T-helper 17 cell (primary cell): ENCODE measurements at regions not wholly inside any gene's neighbourhood (a gene's known extent, or its start where the extent isn't known, plus 50 kb on each side); places are given as distances from the start of the nearest gene placed in this dataset.
A peak's percentile ranks its signal among the peaks of the same experiment; 100 is the strongest.

Experiments
- ATAC-seq: fragments of 150-1000 bp; cut with Tn5 transposase; 2 replicates; pipeline ENCODE4 v1.10.0; 2021; ENCODE audit warnings: mild to moderate bottlenecking, moderate library complexity
- DNase-seq, 3 donors: peaks; one replicate each; pipeline versions ENCODE4 v3.0.0 to v3.0.0-alpha.2; 2020 to 2021
- H3K9me3 ChIP-seq: one replicate; pipeline ENCODE4 v1.7.0; 2013; ENCODE audit warnings: low read length, mild to moderate bottlenecking; ENCODE audit not compliant: control insufficient read depth, poor library complexity, severe bottlenecking
- H3K27ac Mint-ChIP-seq: one replicate; pipeline ENCODE4 v1.8.0; 2022; ENCODE audit warnings: mild to moderate bottlenecking, moderate library complexity, mixed read lengths
- H3K27me3 Mint-ChIP-seq: one replicate; pipeline ENCODE4 v1.8.0; 2022; ENCODE audit warnings: mixed read lengths
- H3K36me3 Mint-ChIP-seq: one replicate; pipeline ENCODE4 v1.8.0; 2022; ENCODE audit warnings: low read depth, mixed read lengths
- H3K4me1 Mint-ChIP-seq: one replicate; pipeline ENCODE4 v1.8.0; 2022; ENCODE audit warnings: mild to moderate bottlenecking, mixed read lengths
- H3K4me3 Mint-ChIP-seq: one replicate; pipeline ENCODE4 v1.8.0; 2022; ENCODE audit warnings: mild to moderate bottlenecking, moderate library complexity, mixed read lengths

GRCh38 chr7:115477193-115477651 is 553.3 kb downstream of the TFEC start:
- peak overlapping the region; percentile 95 for H3K4me3 Mint-ChIP-seq
- H3K4me1 Mint-ChIP-seq, result peaks cover 26% of the 10 kb centered on the region
- no peak for DNase-seq
- ATAC-seq, result peak; percentile 36
- peaks cover 35% of the 10 kb centered on the region for H3K27me3 Mint-ChIP-seq
- H3K27ac Mint-ChIP-seq, result no peak overlapping the region
- H3K36me3 Mint-ChIP-seq, result peaks cover 2% of the 10 kb centered on the region
- H3K9me3 ChIP-seq, result no peaks in the 10 kb centered on the region

GRCh38 chr7:115476671-115477181 is 553.8 kb downstream of the TFEC start:
- peak overlapping the region; percentile 95 for H3K4me3 Mint-ChIP-seq
- DNase-seq (no peak), ATAC-seq (peak; percentile 50)
- H3K36me3 Mint-ChIP-seq, result peaks cover 2% of the 10 kb centered on the region
- no peaks in the 10 kb centered on the region for H3K9me3 ChIP-seq
- no peak overlapping the region for H3K27ac Mint-ChIP-seq
- peaks cover 35% of the 10 kb centered on the region for H3K27me3 Mint-ChIP-seq
- H3K4me1 Mint-ChIP-seq, result peaks cover 27% of the 10 kb centered on the region

- ATAC-seq, result peak; percentile 78
- peaks cover 2% of the 10 kb centered on the region for H3K36me3 Mint-ChIP-seq
- no peak overlapping the region for H3K27ac Mint-ChIP-seq
- peaks cover 30% of the 10 kb centered on the region for H3K27me3 Mint-ChIP-seq
- DNase-seq, result no peak
- no peaks in the 10 kb centered on the region for H3K9me3 ChIP-seq
- H3K4me1 Mint-ChIP-seq, result peaks cover 27% of the 10 kb centered on the region
- H3K4me3 Mint-ChIP-seq, result peak overlapping the region; percentile 47
Measured at GRCh38 chr7:115475761-115476385, 554.0 kb downstream of the MDFIC start.

- Mint-ChIP-seq H3K4me3 (no peak overlapping the region), H3K4me1 (peaks cover 27% of the 10 kb centered on the region), H3K27ac (peak overlapping the region; percentile 39), H3K36me3 (peaks cover 2% of the 10 kb centered on the region), H3K27me3 (peaks cover 30% of the 10 kb centered on the region)
- no peak for DNase-seq
- H3K9me3 ChIP-seq, result no peaks in the 10 kb centered on the region
- ATAC-seq, result no peak
Measured at GRCh38 chr7:115475206-115475605, 553.3 kb downstream of the MDFIC start.

GRCh38 chr7:115474137-115474536 is 552.2 kb downstream of the MDFIC start:
- Mint-ChIP-seq H3K27ac (no peak overlapping the region), H3K27me3 (peaks cover 23% of the 10 kb centered on the region), H3K36me3 (peaks cover 2% of the 10 kb centered on the region), H3K4me3 (no peak overlapping the region), H3K4me1 (peaks cover 27% of the 10 kb centered on the region)
- ATAC-seq (no peak), DNase-seq (no peak)
- no peaks in the 10 kb centered on the region for H3K9me3 ChIP-seq

- peaks cover 23% of the 10 kb centered on the region for H3K4me1 Mint-ChIP-seq
- peaks cover 15% of the 10 kb centered on the region for H3K27me3 Mint-ChIP-seq
- H3K27ac Mint-ChIP-seq, result no peak overlapping the region
- ATAC-seq, result no peak
- H3K4me3 Mint-ChIP-seq, result no peak overlapping the region
- no peaks in the 10 kb centered on the region for H3K9me3 ChIP-seq
- H3K36me3 Mint-ChIP-seq, result no peaks in the 10 kb centered on the region
- DNase-seq, result no peak
Measured at GRCh38 chr7:115471891-115472290, 550.0 kb downstream of the MDFIC start.

- no peaks in the 10 kb centered on the region for H3K4me1 Mint-ChIP-seq
- no peak for ATAC-seq
- no peak for DNase-seq
- H3K27me3 Mint-ChIP-seq, result peaks cover 8% of the 10 kb centered on the region
- no peaks in the 10 kb centered on the region for H3K36me3 Mint-ChIP-seq
- H3K27ac Mint-ChIP-seq, result no peak overlapping the region
- no peak overlapping the region for H3K4me3 Mint-ChIP-seq
- no peaks in the 10 kb centered on the region for H3K9me3 ChIP-seq
Measured at GRCh38 chr7:115462301-115463015, 540.6 kb downstream of the MDFIC start.

- Mint-ChIP-seq H3K36me3 (peaks cover 4% of the 10 kb centered on the region), H3K27ac (no peak overlapping the region), H3K4me3 (no peak overlapping the region), H3K27me3 (peaks cover 12% of the 10 kb centered on the region), H3K4me1 (no peaks in the 10 kb centered on the region)
- no peaks in the 10 kb centered on the region for H3K9me3 ChIP-seq
- DNase-seq, result no peak
- no peak for ATAC-seq
Measured at GRCh38 chr7:115449689-115450088, 527.8 kb downstream of the MDFIC start.

GRCh38 chr7:115447495-115447894 is 525.6 kb downstream of the MDFIC start:
- Mint-ChIP-seq H3K4me1 (peaks cover 2% of the 10 kb centered on the region), H3K27me3 (peaks cover 20% of the 10 kb centered on the region), H3K36me3 (peaks cover 4% of the 10 kb centered on the region), H3K4me3 (no peak overlapping the region), H3K27ac (no peak overlapping the region)
- DNase-seq (no peak), ATAC-seq (no peak)
- H3K9me3 ChIP-seq, result no peaks in the 10 kb centered on the region

GRCh38 chr7:115441033-115441432 is 519.1 kb downstream of the MDFIC start:
- H3K9me3 ChIP-seq, result no peaks in the 10 kb centered on the region
- no peak for ATAC-seq
- Mint-ChIP-seq H3K36me3 (no peaks in the 10 kb centered on the region), H3K27me3 (peaks cover 14% of the 10 kb centered on the region), H3K4me1 (peaks cover 7% of the 10 kb centered on the region), H3K27ac (no peak overlapping the region), H3K4me3 (no peak overlapping the region)
- DNase-seq, result no peak

GRCh38 chr7:115435178-115435577 is 513.3 kb downstream of the MDFIC start:
- no peak for ATAC-seq
- no peaks in the 10 kb centered on the region for H3K9me3 ChIP-seq
- H3K36me3 Mint-ChIP-seq, result no peaks in the 10 kb centered on the region
- no peaks in the 10 kb centered on the region for H3K27me3 Mint-ChIP-seq
- DNase-seq, result no peak
- no peak overlapping the region for H3K4me3 Mint-ChIP-seq
- no peaks in the 10 kb centered on the region for H3K4me1 Mint-ChIP-seq
- H3K27ac Mint-ChIP-seq, result no peak overlapping the region

GRCh38 chr7:115429918-115430317 is 508.0 kb downstream of the MDFIC start:
- Mint-ChIP-seq H3K4me1 (no peaks in the 10 kb centered on the region), H3K27ac (no peak overlapping the region), H3K4me3 (no peak overlapping the region), H3K36me3 (no peaks in the 10 kb centered on the region), H3K27me3 (no peaks in the 10 kb centered on the region)
- ATAC-seq (no peak), DNase-seq (no peak)
- H3K9me3 ChIP-seq, result no peaks in the 10 kb centered on the region

GRCh38 chr7:115417662-115418061 is 495.8 kb downstream of the MDFIC start:
- Mint-ChIP-seq H3K4me1 (no peaks in the 10 kb centered on the region), H3K27me3 (no peaks in the 10 kb centered on the region), H3K27ac (no peak overlapping the region), H3K4me3 (no peak overlapping the region), H3K36me3 (peaks cover 2% of the 10 kb centered on the region)
- no peaks in the 10 kb centered on the region for H3K9me3 ChIP-seq
- ATAC-seq (no peak), DNase-seq (no peak)
